ENCODE measurements at regions not wholly inside any gene's neighbourhood (a gene's known extent, or its start where the extent isn't known, plus 50 kb on each side); places are given as distances from the start of the nearest gene placed in this dataset.

GRCh38 chr4:156169861-156170260, 216.2 kb upstream of the CTSO start:
- Histone ChIP-seq H3K4me3 (ENCODE audit: low read length) (no peak overlapping the region), H3K36me3 (ENCODE audit: insufficient read depth, low read length) (no peaks in the 10 kb centered on the region), H3K9me3 (ENCODE audit: low read length) (no peaks in the 10 kb centered on the region), H3K27ac (ENCODE audit: low read depth, low read length) (no peak overlapping the region), H3K27me3 (ENCODE audit: insufficient read depth, low read length, poor library complexity, severe bottlenecking) (no peaks in the 10 kb centered on the region), H3K4me1 (ENCODE audit: insufficient read depth, low read length) (no peaks in the 10 kb centered on the region)
- H3K9me3 Mint-ChIP-seq, result peaks cover 0 to 26% (median 2%) of the 10 kb centered on the region in 5 donors
- no peaks in the 10 kb centered on the region for H3K36me3 Mint-ChIP-seq
- CTCF ChIA-PET, result no interaction called here
- no peaks in the 10 kb centered on the region for H3K27me3 Mint-ChIP-seq
- no peak overlapping the region for H3K4me3 Mint-ChIP-seq
- H3K4me1 Mint-ChIP-seq, result no peaks in the 10 kb centered on the region
- DNase-seq, result no peak
- H3K27ac Mint-ChIP-seq, result no peak overlapping the region
- POLR2A ChIA-PET, result no interaction called here

GRCh38 chr4:156169011-156169410, 215.3 kb upstream of the CTSO start:
- Mint-ChIP-seq H3K27ac (no peak overlapping the region), H3K9me3 (peaks cover 0 to 23% (median 2%) of the 10 kb centered on the region in 5 donors), H3K4me1 (no peaks in the 10 kb centered on the region), H3K36me3 (no peaks in the 10 kb centered on the region), H3K4me3 (no peak overlapping the region), H3K27me3 (no peaks in the 10 kb centered on the region)
- ChIA-PET POLR2A (no interaction called here), CTCF (no interaction called here)
- Histone ChIP-seq H3K9me3 (ENCODE audit: low read length) (no peaks in the 10 kb centered on the region), H3K27me3 (ENCODE audit: insufficient read depth, low read length, poor library complexity, severe bottlenecking) (no peaks in the 10 kb centered on the region), H3K4me1 (ENCODE audit: insufficient read depth, low read length) (no peaks in the 10 kb centered on the region), H3K36me3 (ENCODE audit: insufficient read depth, low read length) (no peaks in the 10 kb centered on the region), H3K27ac (ENCODE audit: low read depth, low read length) (no peak overlapping the region), H3K4me3 (ENCODE audit: low read length) (no peak overlapping the region)
- no peak for DNase-seq

- CTCF ChIA-PET, result no interaction called here
- Histone ChIP-seq H3K27me3 (ENCODE audit: insufficient read depth, low read length, poor library complexity, severe bottlenecking) (no peaks in the 10 kb centered on the region), H3K4me1 (ENCODE audit: insufficient read depth, low read length) (no peaks in the 10 kb centered on the region), H3K4me3 (ENCODE audit: low read length) (no peak overlapping the region), H3K27ac (ENCODE audit: low read depth, low read length) (no peak overlapping the region), H3K36me3 (ENCODE audit: insufficient read depth, low read length) (no peaks in the 10 kb centered on the region), H3K9me3 (ENCODE audit: low read length) (no peaks in the 10 kb centered on the region)
- H3K4me3 Mint-ChIP-seq, result no peak overlapping the region
- H3K9me3 Mint-ChIP-seq, result peaks cover 0 to 26% (median 2%) of the 10 kb centered on the region in 5 donors
- no peaks in the 10 kb centered on the region for H3K36me3 Mint-ChIP-seq
- POLR2A ChIA-PET, result no interaction called here
- no peak overlapping the region for H3K27ac Mint-ChIP-seq
- no peak for DNase-seq
- no peaks in the 10 kb centered on the region for H3K4me1 Mint-ChIP-seq
- no peaks in the 10 kb centered on the region for H3K27me3 Mint-ChIP-seq
These were observed 214.6 kb upstream of the CTSO start for GRCh38 chr4:156168288-156168687.

GRCh38 chr4:156158747-156159146, 205.1 kb upstream of the CTSO start:
- Mint-ChIP-seq H3K36me3 (no peaks in the 10 kb centered on the region), H3K4me1 (no peaks in the 10 kb centered on the region), H3K27me3 (no peaks in the 10 kb centered on the region), H3K27ac (no peak overlapping the region), H3K9me3 (peaks cover 0 to 7% (median 2%) of the 10 kb centered on the region in 5 donors), H3K4me3 (no peak overlapping the region)
- no peak overlapping the region for H3K4me3 ChIP-seq (ENCODE audit: low read length)
- POLR2A ChIA-PET, result no interaction called here
- no peak for DNase-seq
- CTCF ChIA-PET, result no interaction called here
- H3K27me3 ChIP-seq (ENCODE audit: insufficient read depth, low read length, poor library complexity, severe bottlenecking), result no peaks in the 10 kb centered on the region
- H3K9me3 ChIP-seq (ENCODE audit: low read length), result no peaks in the 10 kb centered on the region
- H3K36me3 ChIP-seq (ENCODE audit: insufficient read depth, low read length), result no peaks in the 10 kb centered on the region
- H3K27ac ChIP-seq (ENCODE audit: low read depth, low read length), result no peak overlapping the region
- H3K4me1 ChIP-seq (ENCODE audit: insufficient read depth, low read length), result no peaks in the 10 kb centered on the region

GRCh38 chr4:156154978-156155377, 201.3 kb upstream of the CTSO start:
- no peaks in the 10 kb centered on the region for H3K27me3 Mint-ChIP-seq
- POLR2A ChIA-PET, result no interaction called here

GRCh38 chr4:156146571-156146970, 192.9 kb upstream of the CTSO start:
- Histone ChIP-seq H3K27ac (ENCODE audit: low read depth, low read length) (no peak overlapping the region), H3K36me3 (ENCODE audit: insufficient read depth, low read length) (no peaks in the 10 kb centered on the region), H3K4me3 (ENCODE audit: low read length) (no peak overlapping the region), H3K9me3 (ENCODE audit: low read length) (no peaks in the 10 kb centered on the region), H3K27me3 (ENCODE audit: insufficient read depth, low read length, poor library complexity, severe bottlenecking) (no peaks in the 10 kb centered on the region), H3K4me1 (ENCODE audit: insufficient read depth, low read length) (no peaks in the 10 kb centered on the region)
- Mint-ChIP-seq H3K27me3 (no peaks in the 10 kb centered on the region), H3K36me3 (no peaks in the 10 kb centered on the region), H3K27ac (no peak overlapping the region), H3K4me3 (no peak overlapping the region), H3K9me3 (peaks cover 0 to 4% (median 0%) of the 10 kb centered on the region in 5 donors), H3K4me1 (no peaks in the 10 kb centered on the region)
- ChIA-PET POLR2A (no interaction called here), CTCF (no interaction called here)
- no peak for DNase-seq

More at GRCh38 chr4:156154978-156155377, 201.3 kb upstream of the CTSO start:
- Histone ChIP-seq H3K27ac (ENCODE audit: low read depth, low read length) (no peak overlapping the region), H3K4me1 (ENCODE audit: insufficient read depth, low read length) (no peaks in the 10 kb centered on the region), H3K4me3 (ENCODE audit: low read length) (no peak overlapping the region), H3K36me3 (ENCODE audit: insufficient read depth, low read length) (no peaks in the 10 kb centered on the region), H3K27me3 (ENCODE audit: insufficient read depth, low read length, poor library complexity, severe bottlenecking) (no peaks in the 10 kb centered on the region), H3K9me3 (ENCODE audit: low read length) (no peaks in the 10 kb centered on the region)
- Mint-ChIP-seq H3K9me3 (peaks cover 0 to 9% (median 0%) of the 10 kb centered on the region in 5 donors), H3K4me3 (no peak overlapping the region), H3K4me1 (no peaks in the 10 kb centered on the region), H3K36me3 (no peaks in the 10 kb centered on the region), H3K27ac (no peak overlapping the region)
- CTCF ChIA-PET, result no interaction called here
- no peak for DNase-seq

- DNase-seq, result no peak
- no peak overlapping the region for H3K4me3 Mint-ChIP-seq
- no peak overlapping the region for H3K4me3 ChIP-seq (ENCODE audit: low read length)
- ChIA-PET CTCF (no interaction called here), POLR2A (no interaction called here)
- H3K36me3 ChIP-seq (ENCODE audit: insufficient read depth, low read length), result no peaks in the 10 kb centered on the region
- no peaks in the 10 kb centered on the region for H3K36me3 Mint-ChIP-seq
- no peak overlapping the region for H3K27ac Mint-ChIP-seq
- no peaks in the 10 kb centered on the region for H3K9me3 ChIP-seq (ENCODE audit: low read length)
- H3K27me3 Mint-ChIP-seq, result no peaks in the 10 kb centered on the region
- H3K27me3 ChIP-seq (ENCODE audit: insufficient read depth, low read length, poor library complexity, severe bottlenecking), result no peaks in the 10 kb centered on the region
- H3K4me1 Mint-ChIP-seq, result no peaks in the 10 kb centered on the region
- no peaks in the 10 kb centered on the region for H3K4me1 ChIP-seq (ENCODE audit: insufficient read depth, low read length)
- H3K9me3 Mint-ChIP-seq, result peaks cover 0 to 4% (median 0%) of the 10 kb centered on the region in 5 donors
- H3K27ac ChIP-seq (ENCODE audit: low read depth, low read length), result no peak overlapping the region
These were observed 191.3 kb upstream of the CTSO start for GRCh38 chr4:156144961-156145360.

- Histone ChIP-seq H3K27ac (ENCODE audit: low read depth, low read length) (no peak overlapping the region), H3K36me3 (ENCODE audit: insufficient read depth, low read length) (no peaks in the 10 kb centered on the region), H3K4me3 (ENCODE audit: low read length) (no peak overlapping the region), H3K9me3 (ENCODE audit: low read length) (no peaks in the 10 kb centered on the region), H3K4me1 (ENCODE audit: insufficient read depth, low read length) (no peaks in the 10 kb centered on the region), H3K27me3 (ENCODE audit: insufficient read depth, low read length, poor library complexity, severe bottlenecking) (no peaks in the 10 kb centered on the region)
- DNase-seq, result no peak
- Mint-ChIP-seq H3K4me3 (no peak overlapping the region), H3K9me3 (peaks cover 0 to 6% (median 2%) of the 10 kb centered on the region in 5 donors), H3K27me3 (no peaks in the 10 kb centered on the region), H3K27ac (no peak overlapping the region), H3K4me1 (no peaks in the 10 kb centered on the region), H3K36me3 (no peaks in the 10 kb centered on the region)
- CTCF ChIA-PET, result no interaction called here
- POLR2A ChIA-PET, result no interaction called here
These were observed 185.2 kb upstream of the CTSO start for GRCh38 chr4:156138781-156139280.

Measured in CD8-positive, alpha-beta memory T cell (primary cell).